Natural killer cell (primary cell): ENCODE measurements at regions not wholly inside any gene's neighbourhood (a gene's known extent, or its start where the extent isn't known, plus 50 kb on each side); places are given as distances from the start of the nearest gene placed in this dataset.

Source experiments
- ATAC-seq, 3 donors: fragments of 150-1000 bp in 2 of 3; fragments of 200-7000 bp in 1 of 3; cut with Tn5 transposase; 1 replicate in 1 of 3; 2 replicates in 2 of 3; pipeline ENCODE4 v1.10.0; 2021; ENCODE audit warnings: mild to moderate bottlenecking in 2 of 3, moderate library complexity in 2 of 3
- DNase-seq, 2 donors: peaks; one replicate each; pipeline versions ENCODE4 v3.0.0 to v3.0.0-alpha.2; 2013 to 2021; ENCODE audit warnings: mixed read lengths in 1 of 2
- H3K27ac ChIP-seq: one replicate; pipeline ENCODE4 v1.5.1; 2013; ENCODE audit warnings: mild to moderate bottlenecking, low read length
- H3K27me3 ChIP-seq: one replicate; pipeline ENCODE4 v1.6.1; 2013; ENCODE audit warnings: low read length; ENCODE audit not compliant: control insufficient read depth, insufficient read depth
- H3K36me3 ChIP-seq: one replicate; pipeline ENCODE4 v1.6.1; 2013; ENCODE audit warnings: low read length; ENCODE audit not compliant: control insufficient read depth, insufficient read depth
- H3K4me1 ChIP-seq: one replicate; pipeline ENCODE4 v1.6.1; 2013; ENCODE audit warnings: low read length; ENCODE audit not compliant: control insufficient read depth, insufficient read depth
- H3K4me3 ChIP-seq: one replicate; pipeline ENCODE4 v1.5.1; 2013; ENCODE audit warnings: low read length
- H3K9me3 ChIP-seq: one replicate; pipeline ENCODE4 v1.6.1; 2013; ENCODE audit warnings: low read length; ENCODE audit not compliant: control insufficient read depth, insufficient read depth
- H3K27ac Mint-ChIP-seq, 2 donors: one replicate each; pipeline ENCODE4 v1.8.0; 2022; ENCODE audit warnings: mild to moderate bottlenecking in 2 of 2, mixed read lengths in 2 of 2, moderate library complexity in 1 of 2
- H3K27me3 Mint-ChIP-seq, 2 donors: one replicate each; pipeline ENCODE4 v1.8.0; 2022; ENCODE audit warnings: low read depth in 2 of 2, mixed read lengths in 2 of 2
- H3K36me3 Mint-ChIP-seq: one replicate; pipeline ENCODE4 v1.8.0; 2022; ENCODE audit warnings: mixed read lengths
- H3K4me1 Mint-ChIP-seq, 2 donors: one replicate each; pipeline ENCODE4 v1.8.0; 2022; ENCODE audit warnings: mixed read lengths in 2 of 2
- H3K4me3 Mint-ChIP-seq: one replicate; pipeline ENCODE4 v1.8.0; 2022; ENCODE audit warnings: mild to moderate bottlenecking, moderate library complexity, mixed read lengths
- H3K9me3 Mint-ChIP-seq, 2 donors: one replicate each; pipeline ENCODE4 v1.8.0; 2022; ENCODE audit warnings: mixed read lengths in 2 of 2
- WGBS: methylation state at CpG from one replicate; pipeline ENCODE4 v1.1.7; 2013; ENCODE audit warnings: missing lambda C conversion rate; ENCODE audit not compliant: insufficient coverage; 5-methylcytosine and 5-hydroxymethylcytosine counted together
- intact Hi-C: fragments of 100-400 bp; cut with micrococcal nuclease; formaldehyde crosslinking; loops from one replicate; pipeline ENCODE4 v1.14.2; 2022
- TF ChIP-seq, protein P1 (sequence below): fragments of 200-600 bp; IDR thresholded peaks from one replicate; pipeline ENCODE4 v1.8.0; 2022; ENCODE audit warnings: antibody characterized with exemption

DNA sequence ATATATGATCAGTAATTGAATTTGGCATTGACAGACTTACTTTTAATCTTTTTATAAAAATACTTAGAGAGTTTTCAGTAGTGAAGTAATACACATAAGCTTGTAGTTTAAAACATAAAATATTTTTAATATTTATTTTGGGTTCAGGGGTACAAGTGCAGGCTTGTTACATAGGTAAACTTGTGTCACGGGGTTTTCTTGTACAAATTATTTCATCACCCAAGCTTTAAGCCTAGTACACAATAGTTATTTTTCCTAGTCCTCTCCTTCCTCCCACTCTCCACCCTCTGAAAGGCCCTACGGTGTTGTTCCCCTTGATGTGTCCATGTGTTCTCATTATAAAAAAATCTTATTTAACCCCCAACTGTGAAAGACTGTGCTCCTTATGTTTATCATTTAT, 1397.8 kb upstream of the RAG2 start:
- no peaks in the 10 kb centered on the region for H3K4me1 Mint-ChIP-seq
- no peaks in the 10 kb centered on the region for H3K27me3 Mint-ChIP-seq
- Histone ChIP-seq H3K4me3 (no peak overlapping the region), H3K27me3 (no peaks in the 10 kb centered on the region), H3K27ac (no peak overlapping the region), H3K4me1 (no peaks in the 10 kb centered on the region), H3K36me3 (no peaks in the 10 kb centered on the region), H3K9me3 (no peaks in the 10 kb centered on the region)
- intact Hi-C loops: no loop called here
- DNase-seq (no peak), ATAC-seq (no peak)
- TF ChIP-seq, protein P1, sequence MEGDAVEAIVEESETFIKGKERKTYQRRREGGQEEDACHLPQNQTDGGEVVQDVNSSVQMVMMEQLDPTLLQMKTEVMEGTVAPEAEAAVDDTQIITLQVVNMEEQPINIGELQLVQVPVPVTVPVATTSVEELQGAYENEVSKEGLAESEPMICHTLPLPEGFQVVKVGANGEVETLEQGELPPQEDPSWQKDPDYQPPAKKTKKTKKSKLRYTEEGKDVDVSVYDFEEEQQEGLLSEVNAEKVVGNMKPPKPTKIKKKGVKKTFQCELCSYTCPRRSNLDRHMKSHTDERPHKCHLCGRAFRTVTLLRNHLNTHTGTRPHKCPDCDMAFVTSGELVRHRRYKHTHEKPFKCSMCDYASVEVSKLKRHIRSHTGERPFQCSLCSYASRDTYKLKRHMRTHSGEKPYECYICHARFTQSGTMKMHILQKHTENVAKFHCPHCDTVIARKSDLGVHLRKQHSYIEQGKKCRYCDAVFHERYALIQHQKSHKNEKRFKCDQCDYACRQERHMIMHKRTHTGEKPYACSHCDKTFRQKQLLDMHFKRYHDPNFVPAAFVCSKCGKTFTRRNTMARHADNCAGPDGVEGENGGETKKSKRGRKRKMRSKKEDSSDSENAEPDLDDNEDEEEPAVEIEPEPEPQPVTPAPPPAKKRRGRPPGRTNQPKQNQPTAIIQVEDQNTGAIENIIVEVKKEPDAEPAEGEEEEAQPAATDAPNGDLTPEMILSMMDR: no peak
- no peak overlapping the region for H3K27ac Mint-ChIP-seq
- H3K4me3 Mint-ChIP-seq: no peak overlapping the region
- H3K36me3 Mint-ChIP-seq: no peaks in the 10 kb centered on the region
- peaks cover 0 to 3% of the 10 kb centered on the region in 2 donors for H3K9me3 Mint-ChIP-seq
- WGBS: 95% methylated on average over 2 of the region's 2 CpGs

DNA sequence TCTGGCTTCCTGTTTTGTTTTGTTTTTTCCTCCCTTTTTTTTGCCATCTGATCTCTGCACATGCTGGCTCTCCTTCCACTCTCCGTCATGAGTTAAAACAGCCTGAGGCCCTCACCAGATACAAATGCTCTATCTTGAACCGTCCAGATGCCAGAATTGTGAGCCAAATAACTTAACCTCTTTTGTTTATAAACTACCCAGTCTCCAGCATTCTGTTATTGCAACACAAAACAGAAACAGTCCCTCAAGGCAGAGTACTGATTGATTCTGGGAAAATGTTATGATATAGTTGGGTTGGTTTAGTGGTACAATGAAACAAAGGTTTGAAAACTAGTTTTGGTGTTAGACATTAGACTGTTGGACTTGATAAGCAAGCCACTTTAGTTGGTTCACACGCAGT, 1390.0 kb upstream of the RAG2 start:
- Mint-ChIP-seq H3K27ac (no peak overlapping the region), H3K4me3 (no peak overlapping the region), H3K27me3 (no peaks in the 10 kb centered on the region), H3K9me3 (no peaks in the 10 kb centered on the region), H3K4me1 (peaks cover 0 to 6% of the 10 kb centered on the region in 2 donors), H3K36me3 (no peaks in the 10 kb centered on the region)
- H3K27me3 ChIP-seq: no peaks in the 10 kb centered on the region
- no peak for DNase-seq
- no peak overlapping the region for H3K27ac ChIP-seq
- no peaks in the 10 kb centered on the region for H3K9me3 ChIP-seq
- TF ChIP-seq, protein P1: no peak
- H3K36me3 ChIP-seq: no peaks in the 10 kb centered on the region
- intact Hi-C loops: no loop called here
- WGBS: 75% methylated on average over 3 of the region's 3 CpGs
- ATAC-seq: no peak
- no peak overlapping the region for H3K4me3 ChIP-seq
- no peaks in the 10 kb centered on the region for H3K4me1 ChIP-seq

DNA sequence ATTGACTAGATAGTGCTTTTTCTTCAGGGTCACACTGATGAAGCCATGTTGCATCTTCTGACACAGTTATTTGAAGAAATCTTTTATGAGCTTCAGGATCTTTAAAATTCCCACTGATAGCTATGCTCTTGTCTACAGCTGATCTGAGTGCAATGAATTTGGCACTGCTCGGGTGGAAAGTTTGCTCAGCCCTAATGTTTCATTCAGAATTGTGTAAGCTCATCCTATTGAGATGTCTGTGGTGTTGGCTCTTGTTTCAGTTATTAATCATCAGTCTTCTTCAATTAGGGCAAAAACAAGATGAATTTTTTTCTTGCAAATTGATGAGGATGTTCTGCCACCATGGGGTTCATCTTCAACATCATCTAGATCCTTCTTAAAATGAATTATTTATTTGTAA, 1387.0 kb upstream of the RAG2 start:
- 71% methylated on average over 1 of the region's 1 CpG for WGBS
- Histone ChIP-seq H3K4me1 (no peaks in the 10 kb centered on the region), H3K36me3 (no peaks in the 10 kb centered on the region), H3K4me3 (no peak overlapping the region), H3K9me3 (no peaks in the 10 kb centered on the region), H3K27ac (no peak overlapping the region), H3K27me3 (no peaks in the 10 kb centered on the region)
- Mint-ChIP-seq H3K36me3 (no peaks in the 10 kb centered on the region), H3K27me3 (no peaks in the 10 kb centered on the region), H3K27ac (no peak overlapping the region), H3K4me3 (no peak overlapping the region), H3K4me1 (peaks cover 0 to 13% of the 10 kb centered on the region in 2 donors), H3K9me3 (no peaks in the 10 kb centered on the region)
- no peak for DNase-seq
- intact Hi-C loops: no loop called here
- ATAC-seq: no peak
- TF ChIP-seq, protein P1: no peak

DNA sequence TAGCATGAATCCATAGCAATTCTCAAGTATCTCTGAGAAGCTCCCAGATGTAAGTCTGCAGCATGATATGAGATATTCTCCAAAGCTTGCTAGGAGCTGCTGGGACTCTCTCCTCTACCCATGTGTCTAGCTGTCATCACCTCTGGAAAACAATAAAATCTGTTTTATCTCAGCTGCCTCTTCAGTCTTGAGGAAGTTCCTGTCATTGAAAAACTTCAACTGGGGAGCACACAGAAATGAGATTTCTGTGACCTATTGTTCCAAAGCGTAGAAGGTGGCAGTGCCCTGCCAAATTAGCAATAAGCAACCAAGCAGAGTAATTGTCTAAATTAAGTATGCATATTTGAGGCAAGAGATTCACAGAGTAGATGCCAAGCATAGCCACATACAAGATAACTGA, 1380.6 kb upstream of the RAG2 start:
- Mint-ChIP-seq H3K27ac (no peak overlapping the region), H3K9me3 (no peaks in the 10 kb centered on the region), H3K4me1 (peaks cover 0 to 7% of the 10 kb centered on the region in 2 donors), H3K36me3 (no peaks in the 10 kb centered on the region), H3K27me3 (no peaks in the 10 kb centered on the region), H3K4me3 (no peak overlapping the region)
- H3K36me3 ChIP-seq: no peaks in the 10 kb centered on the region
- ATAC-seq (no peak), DNase-seq (no peak)
- H3K27ac ChIP-seq: no peak overlapping the region
- TF ChIP-seq, protein P1: no peak
- 63% methylated on average over 1 of the region's 1 CpG for WGBS
- no peak overlapping the region for H3K4me3 ChIP-seq
- intact Hi-C loops: no loop called here
- H3K4me1 ChIP-seq: no peaks in the 10 kb centered on the region
- no peaks in the 10 kb centered on the region for H3K27me3 ChIP-seq
- no peaks in the 10 kb centered on the region for H3K9me3 ChIP-seq
